Ovary (tissue), 7 donors: ENCODE measurements at regions not wholly inside any gene's neighbourhood (a gene's known extent, or its start where the extent isn't known, plus 50 kb on each side); places are given as distances from the start of the nearest gene placed in this dataset.

Experiments used
- DNase-seq, 5 donors: peaks; one replicate each; pipeline ENCODE4 v3.0.0-alpha.2; 2019 to 2020
- H3K27ac ChIP-seq, 2 donors: fragments of 200-600 bp; one replicate each; pipeline versions ENCODE4 v1.5.1 to v1.8.0; 2019 to 2022
- H3K27me3 ChIP-seq: fragments of 200-600 bp; one replicate; pipeline ENCODE4 v1.8.0; 2022
- H3K36me3 ChIP-seq: fragments of 200-600 bp; sonication (generic); one replicate; pipeline ENCODE4 v1.5.1; 2019
- H3K4me1 ChIP-seq: one replicate; pipeline ENCODE4 v1.8.1; 2013; ENCODE audit warnings: mild to moderate bottlenecking, moderate library complexity; ENCODE audit not compliant: insufficient read depth
- H3K4me3 ChIP-seq: fragments of 200-600 bp; sonication (generic); one replicate; pipeline ENCODE4 v1.5.1; 2017
- H3K9me3 ChIP-seq, 2 donors: fragments of 200-600 bp in 1 of 2; sonication (generic) in 1 of 2; one replicate each; pipeline versions ENCODE4 v1.5.1 to v1.8.1; 2013 to 2019; ENCODE audit warnings: mild to moderate bottlenecking in 1 of 2, moderate library complexity in 1 of 2
- EP300 ChIP-seq: sonication (generic); formaldehyde crosslinking; IDR thresholded peaks from one replicate; pipeline ENCODE4 v1.6.1; 2017; ENCODE audit warnings: antibody characterized with exemption
- POLR2A ChIP-seq: fragments of 450-650 bp; IDR thresholded peaks from one replicate; pipeline ENCODE4 v1.6.1; 2017; ENCODE audit warnings: antibody characterized with exemption, mild to moderate bottlenecking, moderate library complexity
- WGBS, 3 donors: extraction: QIAGEN DNeasy Blood & Tissue Kit in 1 of 3; methylation state at CpG; one replicate each; pipeline versions ENCODE4 v1.1.5 to v1.1.7; 2013 to 2017; 5-methylcytosine and 5-hydroxymethylcytosine counted together
- intact Hi-C, 4 donors: fragments of 100-400 bp; cut with DNase I; formaldehyde crosslinking; loops; one replicate each; pipeline versions ENCODE4 v1.11.0 to v1.15.1; 2022 to 2023
- TF ChIP-seq, protein P1 (sequence below), 3 donors: fragments of 450-650 bp in 2 of 3; fragments of 200-600 bp in 1 of 3; IDR thresholded peaks; one replicate each; pipeline versions ENCODE4 v1.5.1 to v1.8.0; 2016 to 2022; ENCODE audit warnings: antibody characterized with exemption in 3 of 3, mild to moderate bottlenecking in 1 of 3
- donor health status: DM: no; HTN: no; CAD: no; lungs with moderate emphysema.
- donor health status: DM: no; HTN: no; CAD: no.
- donor health status: Bipolar disorder and iron deficiency.
- donor health status: DM: no; HTN: no; CAD: no.
- donor health status: DM: yes; HTN: yes; CAD: no.

DNA sequence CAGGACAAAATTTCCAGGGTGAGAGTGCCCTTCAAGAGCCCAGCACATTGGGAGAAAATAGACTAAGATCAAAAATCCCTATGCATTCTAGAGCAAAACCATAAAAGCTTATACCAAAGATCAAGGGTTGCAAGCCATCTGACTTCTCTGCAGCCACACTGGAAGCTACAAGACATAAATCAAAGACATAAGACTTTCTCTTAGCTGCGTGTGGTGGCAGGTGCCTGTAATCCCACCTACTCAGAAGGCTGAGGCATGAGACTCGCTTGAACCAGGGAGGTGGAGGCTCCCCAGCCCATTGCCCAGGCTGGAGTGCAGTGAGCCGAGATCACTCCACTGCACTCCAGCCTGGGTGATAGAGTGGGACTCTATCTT is 91.9 kb upstream of the NXT1 start:
- no peaks in the 10 kb centered on the region for H3K9me3 ChIP-seq
- TF ChIP-seq, protein P1, sequence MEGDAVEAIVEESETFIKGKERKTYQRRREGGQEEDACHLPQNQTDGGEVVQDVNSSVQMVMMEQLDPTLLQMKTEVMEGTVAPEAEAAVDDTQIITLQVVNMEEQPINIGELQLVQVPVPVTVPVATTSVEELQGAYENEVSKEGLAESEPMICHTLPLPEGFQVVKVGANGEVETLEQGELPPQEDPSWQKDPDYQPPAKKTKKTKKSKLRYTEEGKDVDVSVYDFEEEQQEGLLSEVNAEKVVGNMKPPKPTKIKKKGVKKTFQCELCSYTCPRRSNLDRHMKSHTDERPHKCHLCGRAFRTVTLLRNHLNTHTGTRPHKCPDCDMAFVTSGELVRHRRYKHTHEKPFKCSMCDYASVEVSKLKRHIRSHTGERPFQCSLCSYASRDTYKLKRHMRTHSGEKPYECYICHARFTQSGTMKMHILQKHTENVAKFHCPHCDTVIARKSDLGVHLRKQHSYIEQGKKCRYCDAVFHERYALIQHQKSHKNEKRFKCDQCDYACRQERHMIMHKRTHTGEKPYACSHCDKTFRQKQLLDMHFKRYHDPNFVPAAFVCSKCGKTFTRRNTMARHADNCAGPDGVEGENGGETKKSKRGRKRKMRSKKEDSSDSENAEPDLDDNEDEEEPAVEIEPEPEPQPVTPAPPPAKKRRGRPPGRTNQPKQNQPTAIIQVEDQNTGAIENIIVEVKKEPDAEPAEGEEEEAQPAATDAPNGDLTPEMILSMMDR (IDR thresholded peaks at IDR 0.05) = no peak
- TF ChIP-seq EP300 = no peak
- TF ChIP-seq POLR2A = no peak
- no peak overlapping the region for H3K27ac ChIP-seq
- no peaks in the 10 kb centered on the region for H3K27me3 ChIP-seq
- H3K4me3 ChIP-seq = no peak overlapping the region
- no peaks in the 10 kb centered on the region for H3K4me1 ChIP-seq
- intact Hi-C loops = no loop called here
- 76 to 80% (median 78%) methylated on average over 3 of the region's 3 CpGs for WGBS, 3 donors
- H3K36me3 ChIP-seq = no peaks in the 10 kb centered on the region
- no peak for DNase-seq

DNA sequence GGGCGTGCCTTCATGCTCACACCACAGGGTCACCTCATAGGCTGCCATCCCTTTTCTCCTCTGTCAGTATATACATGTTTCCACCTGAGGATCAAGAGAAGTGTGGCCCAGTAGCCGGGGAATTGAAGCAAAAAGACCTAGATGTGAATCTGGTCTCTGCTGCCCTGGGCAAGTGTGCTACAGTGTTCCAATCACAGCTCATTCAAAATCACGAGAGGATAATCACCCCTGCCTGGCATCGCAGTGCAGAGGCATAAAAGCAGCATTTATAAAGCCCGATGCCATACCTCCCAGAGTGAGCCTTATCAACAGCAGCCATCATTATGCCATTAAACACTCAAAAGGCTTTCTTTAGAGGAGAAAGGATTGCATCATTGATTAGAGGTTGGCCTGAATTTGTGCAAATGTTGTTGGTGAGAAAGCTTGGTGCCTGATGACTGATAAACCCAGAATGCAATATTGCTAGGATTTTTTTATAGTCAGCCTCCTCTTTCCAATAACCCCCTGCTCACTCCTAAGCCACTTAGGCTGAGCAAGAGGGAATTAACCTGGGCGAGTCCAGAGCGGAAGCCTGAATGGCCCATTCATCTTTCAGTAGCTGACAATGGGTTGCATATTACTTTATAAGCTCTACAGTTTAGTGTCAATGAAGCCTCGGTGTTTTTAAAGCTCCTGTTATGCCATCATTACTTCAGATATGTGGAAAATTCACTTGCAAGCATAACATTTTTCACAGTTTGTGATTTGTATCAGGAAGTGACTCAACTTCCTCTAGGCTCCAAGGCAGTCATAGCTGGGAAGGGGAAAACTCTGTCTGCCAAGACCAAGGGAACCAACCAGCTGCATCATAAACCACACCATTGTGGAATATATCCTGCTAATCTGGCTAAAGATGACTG is 92.5 kb upstream of the NXT1 start:
- Histone ChIP-seq H3K36me3 (no peaks in the 10 kb centered on the region), H3K27ac (no peak overlapping the region), H3K27me3 (no peaks in the 10 kb centered on the region), H3K4me3 (no peak overlapping the region), H3K9me3 (no peaks in the 10 kb centered on the region), H3K4me1 (no peaks in the 10 kb centered on the region)
- WGBS, 3 donors = 79 to 81% (median 80%) methylated on average over 8 of the region's 8 CpGs
- no peak for DNase-seq
- intact Hi-C loops = no loop called here
- TF ChIP-seq, protein P1 (IDR thresholded peaks at IDR 0.05) = no peak
- TF ChIP-seq EP300 (no peak), POLR2A (no peak)

DNA sequence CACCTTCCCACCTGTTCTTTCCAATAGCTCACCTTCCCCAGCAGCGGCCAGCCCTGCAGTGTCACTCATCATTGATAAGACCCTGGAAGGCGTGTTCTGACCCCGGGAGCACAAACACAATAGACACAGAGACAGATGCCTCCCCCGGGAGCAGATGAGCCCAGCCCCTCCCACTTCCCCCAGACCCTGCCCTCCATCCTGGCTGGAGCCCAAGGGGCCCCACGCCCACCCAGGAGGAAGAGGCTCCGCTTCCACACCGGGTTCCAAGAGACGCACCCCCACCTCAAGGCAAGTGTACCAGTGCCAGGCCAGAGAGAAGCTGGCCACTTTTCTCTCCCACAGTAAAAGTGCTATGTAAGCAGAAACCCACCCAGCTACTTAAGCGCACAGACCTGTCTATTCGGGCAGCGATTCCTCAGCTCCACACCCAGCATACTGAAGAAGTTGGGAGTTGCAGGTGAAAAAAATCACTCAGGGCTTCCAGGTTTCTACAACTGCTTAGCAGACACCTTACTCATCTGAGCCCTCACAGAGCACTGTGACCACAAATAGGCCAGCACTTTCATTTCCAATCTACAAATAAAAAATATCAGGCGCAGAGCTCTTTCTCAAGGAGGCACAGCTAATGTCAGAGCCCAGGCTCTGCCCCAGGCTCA is 93.4 kb upstream of the NXT1 start:
- no peak for DNase-seq
- Histone ChIP-seq H3K27ac (no peak overlapping the region), H3K9me3 (no peaks in the 10 kb centered on the region), H3K27me3 (no peaks in the 10 kb centered on the region), H3K36me3 (no peaks in the 10 kb centered on the region), H3K4me1 (no peaks in the 10 kb centered on the region), H3K4me3 (no peak overlapping the region)
- WGBS, 3 donors = 50 to 53% (median 51%) methylated on average over 12 of the region's 12 CpGs
- TF ChIP-seq, protein P1 (IDR thresholded peaks at IDR 0.05) = no peak
- no peak for TF ChIP-seq EP300
- no peak for TF ChIP-seq POLR2A
- intact Hi-C loops = no loop called here

DNA sequence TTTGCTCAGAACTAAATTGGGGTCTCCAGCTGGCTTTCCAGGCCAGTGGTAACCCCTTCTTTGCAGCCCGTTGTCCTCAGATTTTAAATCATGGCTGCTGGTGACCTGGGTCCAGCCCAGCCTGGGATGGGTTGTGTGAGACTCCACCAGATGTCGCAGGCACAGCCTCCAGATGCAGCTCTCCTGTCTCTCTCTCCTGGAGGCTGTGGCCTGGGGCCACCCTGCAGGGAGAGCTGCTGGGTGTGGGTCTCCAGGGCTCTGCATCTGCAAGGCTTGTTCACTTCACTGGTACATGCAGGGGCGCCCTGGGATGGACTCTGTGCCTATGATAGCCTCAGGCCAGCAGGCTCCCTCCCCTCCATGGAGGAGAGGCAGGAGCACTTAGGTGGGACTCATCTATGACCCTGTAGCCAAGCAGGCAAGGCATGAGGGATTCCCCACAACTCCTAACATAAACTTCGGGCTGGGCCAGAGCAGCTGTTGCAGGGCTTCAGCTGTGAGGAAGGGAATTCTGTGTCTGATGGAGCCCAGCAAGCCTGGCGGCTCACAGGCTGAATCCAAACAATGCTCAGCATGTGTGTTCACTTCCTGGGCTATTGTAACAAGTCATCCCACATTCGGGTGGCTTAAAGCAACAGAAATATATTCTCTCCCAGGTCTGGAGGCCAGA is 94.7 kb upstream of the NXT1 start:
- Histone ChIP-seq H3K27ac (no peak overlapping the region), H3K9me3 (no peaks in the 10 kb centered on the region), H3K36me3 (no peaks in the 10 kb centered on the region), H3K4me1 (no peaks in the 10 kb centered on the region), H3K4me3 (no peak overlapping the region), H3K27me3 (no peaks in the 10 kb centered on the region)
- TF ChIP-seq EP300 (no peak), POLR2A (no peak)
- TF ChIP-seq, protein P1 (IDR thresholded peaks at IDR 0.05) = no peak
- no peak for DNase-seq
- intact Hi-C loops = no loop called here
- 42 to 59% (median 50%) methylated on average over 6 of the region's 6 CpGs for WGBS, 3 donors
